Osteoblast (primary cell): ENCODE measurements at regions not wholly inside any gene's neighbourhood (a gene's known extent, or its start where the extent isn't known, plus 50 kb on each side); places are given as distances from the start of the nearest gene placed in this dataset.

Source experiments
- DNase-seq: peaks from one replicate; pipeline ENCODE4 v3.0.0; 2011; ENCODE audit warnings: low spot score, mixed read lengths; ENCODE audit not compliant: insufficient read length; ENCODE audit errors: missing footprints
- H2AFZ ChIP-seq: 2 replicates; pipeline ENCODE4 v1.6.0; 2011; ENCODE audit warnings: mild to moderate bottlenecking, low read length
- H3K27ac ChIP-seq: 2 replicates; pipeline ENCODE4 v1.5.1; 2011; ENCODE audit warnings: mild to moderate bottlenecking, low read depth, low read length, moderate library complexity
- H3K27me3 ChIP-seq: 2 replicates; pipeline ENCODE4 v1.6.0; 2012; ENCODE audit warnings: mild to moderate bottlenecking, control low read depth, inconsistent platforms, low read length, moderate library complexity; ENCODE audit not compliant: insufficient read depth
- H3K36me3 ChIP-seq: 2 replicates; pipeline ENCODE4 v1.5.1; 2011; ENCODE audit warnings: mild to moderate bottlenecking, low read length, control low read depth, moderate library complexity; ENCODE audit not compliant: insufficient read depth
- H3K4me1 ChIP-seq: 2 replicates; pipeline ENCODE4 v1.5.1; 2011; ENCODE audit warnings: mild to moderate bottlenecking, low read length, control low read depth, moderate library complexity; ENCODE audit not compliant: insufficient read depth
- H3K4me2 ChIP-seq: 2 replicates; pipeline ENCODE4 v1.6.0; 2011; ENCODE audit warnings: mild to moderate bottlenecking, low read length; ENCODE audit not compliant: insufficient read depth
- H3K4me3 ChIP-seq: fragments of 200-600 bp; sonication (generic); 3 replicates; pipeline ENCODE4 v1.5.1; 2012; ENCODE audit warnings: mild to moderate bottlenecking, low read length, inconsistent platforms; ENCODE audit not compliant: insufficient read depth
- H3K79me2 ChIP-seq: 2 replicates; pipeline ENCODE4 v1.6.0; 2012; ENCODE audit warnings: mild to moderate bottlenecking, low read length, control low read depth, inconsistent platforms; ENCODE audit not compliant: insufficient read depth
- H3K9me3 ChIP-seq: 2 replicates; pipeline ENCODE4 v1.5.1; 2011; ENCODE audit warnings: low read depth, low read length, control low read depth
- H4K20me1 ChIP-seq: 2 replicates; pipeline ENCODE4 v1.6.0; 2012; ENCODE audit warnings: mild to moderate bottlenecking, low read length, control low read depth; ENCODE audit not compliant: insufficient read depth
- TF ChIP-seq, protein P1 (sequence below): IDR thresholded peaks from 2 replicates; pipeline ENCODE4 v1.5.1; 2011; ENCODE audit warnings: mild to moderate bottlenecking, low read depth, low read length, moderate library complexity; ENCODE audit errors: extremely low read depth

- no peaks in the 10 kb centered on the region for H3K79me2 ChIP-seq
- no peak overlapping the region for H3K4me3 ChIP-seq
- TF ChIP-seq, protein P1, sequence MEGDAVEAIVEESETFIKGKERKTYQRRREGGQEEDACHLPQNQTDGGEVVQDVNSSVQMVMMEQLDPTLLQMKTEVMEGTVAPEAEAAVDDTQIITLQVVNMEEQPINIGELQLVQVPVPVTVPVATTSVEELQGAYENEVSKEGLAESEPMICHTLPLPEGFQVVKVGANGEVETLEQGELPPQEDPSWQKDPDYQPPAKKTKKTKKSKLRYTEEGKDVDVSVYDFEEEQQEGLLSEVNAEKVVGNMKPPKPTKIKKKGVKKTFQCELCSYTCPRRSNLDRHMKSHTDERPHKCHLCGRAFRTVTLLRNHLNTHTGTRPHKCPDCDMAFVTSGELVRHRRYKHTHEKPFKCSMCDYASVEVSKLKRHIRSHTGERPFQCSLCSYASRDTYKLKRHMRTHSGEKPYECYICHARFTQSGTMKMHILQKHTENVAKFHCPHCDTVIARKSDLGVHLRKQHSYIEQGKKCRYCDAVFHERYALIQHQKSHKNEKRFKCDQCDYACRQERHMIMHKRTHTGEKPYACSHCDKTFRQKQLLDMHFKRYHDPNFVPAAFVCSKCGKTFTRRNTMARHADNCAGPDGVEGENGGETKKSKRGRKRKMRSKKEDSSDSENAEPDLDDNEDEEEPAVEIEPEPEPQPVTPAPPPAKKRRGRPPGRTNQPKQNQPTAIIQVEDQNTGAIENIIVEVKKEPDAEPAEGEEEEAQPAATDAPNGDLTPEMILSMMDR: no peak
- H3K4me1 ChIP-seq: peaks cover 17% of the 10 kb centered on the region
- H2AFZ ChIP-seq: no peak overlapping the region
- H3K27ac ChIP-seq: no peak overlapping the region
- no peaks in the 10 kb centered on the region for H3K9me3 ChIP-seq
- H3K36me3 ChIP-seq: no peaks in the 10 kb centered on the region
- H3K4me2 ChIP-seq: no peak overlapping the region
- no peak for DNase-seq
- H3K27me3 ChIP-seq: no peaks in the 10 kb centered on the region
- no peaks in the 10 kb centered on the region for H4K20me1 ChIP-seq
Observed at GRCh38 chr20:4569865-4570264, 116.4 kb upstream of the PRNP start.

DNA sequence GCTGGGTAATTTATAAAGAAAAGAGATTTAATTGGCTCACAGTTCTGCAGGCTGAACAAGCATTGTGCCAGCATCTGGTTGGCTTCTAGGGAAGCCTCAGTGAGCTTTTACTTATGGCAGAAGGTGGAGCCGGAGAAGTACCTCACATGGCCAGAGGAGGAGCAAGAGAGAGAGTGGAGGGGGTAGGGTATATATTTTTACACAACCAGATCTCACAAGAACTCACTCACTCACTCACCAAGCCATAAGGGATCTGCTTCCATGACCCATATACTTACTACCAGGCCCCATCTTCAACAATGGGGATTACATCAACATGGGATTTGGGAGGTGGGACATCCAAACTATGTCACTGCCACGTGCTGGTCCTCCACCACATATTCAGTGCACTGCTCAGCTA is 117.2 kb upstream of the PRNP start:
- Histone ChIP-seq H3K27ac (no peak overlapping the region), H3K9me3 (no peaks in the 10 kb centered on the region), H3K4me3 (no peak overlapping the region), H3K36me3 (no peaks in the 10 kb centered on the region), H3K79me2 (no peaks in the 10 kb centered on the region), H3K4me1 (peaks cover 11% of the 10 kb centered on the region), H3K4me2 (no peak overlapping the region), H2AFZ (no peak overlapping the region), H4K20me1 (no peaks in the 10 kb centered on the region), H3K27me3 (no peaks in the 10 kb centered on the region)
- TF ChIP-seq, protein P1: no peak
- DNase-seq: no peak

DNA sequence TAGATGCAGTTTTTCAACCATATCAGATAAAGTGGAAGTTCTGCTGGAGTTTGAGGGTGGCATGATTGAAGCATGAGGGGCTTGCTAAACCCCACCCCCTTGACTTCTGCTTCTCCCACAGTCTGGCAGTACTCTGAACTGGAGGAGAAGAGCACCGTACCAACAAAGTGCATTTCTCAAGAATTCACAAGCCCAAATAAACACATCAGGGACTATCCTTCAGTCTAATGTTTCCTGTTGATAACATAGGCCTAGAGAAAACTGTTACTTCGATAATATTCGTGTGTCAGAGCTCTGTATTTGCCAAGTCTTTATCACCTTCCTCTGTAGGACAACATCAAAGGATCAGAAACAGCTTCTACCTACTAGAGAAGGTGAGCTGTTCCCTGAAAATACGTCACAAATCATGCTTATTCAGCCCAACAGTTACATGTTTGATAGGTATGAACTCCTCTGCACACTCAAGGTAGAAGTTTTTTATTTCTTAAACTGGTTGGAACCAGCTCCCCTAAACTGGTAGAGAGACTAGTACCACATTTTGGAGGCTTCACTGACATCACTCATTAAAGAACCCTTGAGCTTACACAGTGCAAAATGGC is 117.8 kb upstream of the PRNP start:
- H4K20me1 ChIP-seq: no peaks in the 10 kb centered on the region
- no peak overlapping the region for H3K4me2 ChIP-seq
- DNase-seq: no peak
- no peaks in the 10 kb centered on the region for H3K27me3 ChIP-seq
- TF ChIP-seq, protein P1: no peak
- H3K4me1 ChIP-seq: peaks cover 6% of the 10 kb centered on the region
- H3K36me3 ChIP-seq: no peaks in the 10 kb centered on the region
- H3K4me3 ChIP-seq: no peak overlapping the region
- no peaks in the 10 kb centered on the region for H3K79me2 ChIP-seq
- H3K9me3 ChIP-seq: no peaks in the 10 kb centered on the region
- no peak overlapping the region for H2AFZ ChIP-seq
- no peak overlapping the region for H3K27ac ChIP-seq

GRCh38 chr20:4567170-4567569 is 119.1 kb upstream of the PRNP start:
- Histone ChIP-seq H3K4me1 (peaks cover 3% of the 10 kb centered on the region), H3K36me3 (no peaks in the 10 kb centered on the region), H4K20me1 (no peaks in the 10 kb centered on the region), H3K79me2 (no peaks in the 10 kb centered on the region), H3K27me3 (no peaks in the 10 kb centered on the region), H3K4me3 (no peak overlapping the region), H2AFZ (no peak overlapping the region), H3K9me3 (no peaks in the 10 kb centered on the region), H3K4me2 (no peak overlapping the region), H3K27ac (no peak overlapping the region)
- TF ChIP-seq, protein P1: no peak
- no peak for DNase-seq
